KMS-11 (cell line): ENCODE measurements at regions not wholly inside any gene's neighbourhood (a gene's known extent, or its start where the extent isn't known, plus 50 kb on each side); places are given as distances from the start of the nearest gene placed in this dataset.

Experiments
- H2AFZ ChIP-seq: fragments of 200-600 bp; sonication (generic); 2 replicates; pipeline ENCODE4 v1.6.1; 2016; ENCODE audit warnings: antibody characterized with exemption, mixed run types, low read depth
- H3K27ac ChIP-seq: fragments of 200-600 bp; sonication (generic); 2 replicates; pipeline ENCODE4 v1.6.1; 2016; ENCODE audit warnings: mild to moderate bottlenecking, mixed run types
- H3K27me3 ChIP-seq: fragments of 200-600 bp; sonication (generic); 2 replicates; pipeline ENCODE4 v1.6.1; 2017; ENCODE audit warnings: mild to moderate bottlenecking, low read depth, mixed run types, moderate library complexity; ENCODE audit not compliant: insufficient read depth
- H3K36me3 ChIP-seq: fragments of 200-600 bp; sonication (generic); 2 replicates; pipeline ENCODE4 v1.6.1; 2017; ENCODE audit warnings: mild to moderate bottlenecking, mixed run types; ENCODE audit not compliant: insufficient read depth
- H3K4me1 ChIP-seq: fragments of 200-600 bp; sonication (generic); 2 replicates; pipeline ENCODE4 v1.6.1; 2016; ENCODE audit warnings: mild to moderate bottlenecking, low read depth, mixed run types; ENCODE audit not compliant: poor library complexity, severe bottlenecking
- H3K4me2 ChIP-seq: fragments of 200-600 bp; sonication (generic); 2 replicates; pipeline ENCODE4 v1.7.0; 2016; ENCODE audit warnings: mild to moderate bottlenecking, mixed run types
- H3K4me3 ChIP-seq: fragments of 200-600 bp; sonication (generic); IDR thresholded peaks from 2 replicates; pipeline ENCODE4 v1.6.1; 2017; ENCODE audit warnings: low read depth, low read length, mixed read lengths; ENCODE audit not compliant: insufficient read depth
- H3K79me2 ChIP-seq: fragments of 200-600 bp; sonication (generic); 2 replicates; pipeline ENCODE4 v1.6.1; 2016; ENCODE audit warnings: low read depth, mixed run types; ENCODE audit not compliant: insufficient read depth
- H3K9ac ChIP-seq: fragments of 200-600 bp; sonication (generic); 2 replicates; pipeline ENCODE4 v1.6.1; 2016; ENCODE audit warnings: mild to moderate bottlenecking, mixed run types
- H4K20me1 ChIP-seq: fragments of 200-600 bp; sonication (generic); 2 replicates; pipeline ENCODE4 v1.6.1; 2016; ENCODE audit warnings: mild to moderate bottlenecking, mixed run types; ENCODE audit not compliant: insufficient read depth
- CTCF ChIP-seq: fragments of 200-600 bp; sonication (generic); conservative IDR thresholded peaks from 2 replicates; pipeline ENCODE4 v1.6.1; 2017; ENCODE audit warnings: low read depth, mild to moderate bottlenecking, antibody characterized with exemption, low read length, moderate library complexity, mixed read lengths

GRCh38 chr2:186274936-186275575 is 211.0 kb upstream of the ZC3H15 start:
- H4K20me1 ChIP-seq = no peaks in the 10 kb centered on the region
- no peak overlapping the region for H2AFZ ChIP-seq
- no peaks in the 10 kb centered on the region for H3K27me3 ChIP-seq
- no peaks in the 10 kb centered on the region for H3K4me1 ChIP-seq
- no peak overlapping the region for H3K27ac ChIP-seq
- H3K4me3 ChIP-seq = no peak overlapping the region
- no peak overlapping the region for H3K9ac ChIP-seq
- no peaks in the 10 kb centered on the region for H3K36me3 ChIP-seq
- TF ChIP-seq CTCF = no peak
- H3K79me2 ChIP-seq = no peaks in the 10 kb centered on the region
- no peak overlapping the region for H3K4me2 ChIP-seq

GRCh38 chr2:186276909-186277308 is 209.2 kb upstream of the ZC3H15 start:
- no peaks in the 10 kb centered on the region for H3K4me1 ChIP-seq
- no peak overlapping the region for H3K4me2 ChIP-seq
- no peak for TF ChIP-seq CTCF
- H3K4me3 ChIP-seq = no peak overlapping the region
- H3K36me3 ChIP-seq = no peaks in the 10 kb centered on the region
- no peaks in the 10 kb centered on the region for H3K27me3 ChIP-seq
- H3K79me2 ChIP-seq = no peaks in the 10 kb centered on the region
- no peak overlapping the region for H3K9ac ChIP-seq
- no peak overlapping the region for H3K27ac ChIP-seq
- no peaks in the 10 kb centered on the region for H4K20me1 ChIP-seq
- no peak overlapping the region for H2AFZ ChIP-seq

DNA sequence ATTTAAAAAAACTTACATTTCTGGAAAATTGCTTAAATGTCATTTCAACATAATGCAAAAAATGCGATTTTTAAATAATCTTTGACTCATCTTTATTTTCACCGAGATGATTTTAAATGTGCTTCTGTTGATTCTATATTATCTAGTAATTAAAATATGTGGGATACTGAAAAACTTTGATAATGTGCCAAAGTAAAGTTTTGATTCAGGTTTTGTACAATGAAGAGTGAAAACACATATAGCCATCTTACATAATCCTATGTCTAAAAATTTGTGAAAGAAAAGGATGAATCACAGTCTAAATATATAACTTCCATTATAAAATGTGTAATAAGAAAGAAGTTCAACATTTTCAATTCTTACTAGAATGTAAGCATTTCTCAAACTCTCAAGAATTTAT is 204.3 kb upstream of the ZC3H15 start:
- Histone ChIP-seq H3K27me3 (no peaks in the 10 kb centered on the region), H3K36me3 (no peaks in the 10 kb centered on the region), H3K4me2 (no peak overlapping the region), H3K4me1 (no peaks in the 10 kb centered on the region), H3K27ac (no peak overlapping the region), H3K9ac (no peak overlapping the region), H4K20me1 (no peaks in the 10 kb centered on the region), H3K4me3 (no peak overlapping the region), H2AFZ (no peak overlapping the region), H3K79me2 (no peaks in the 10 kb centered on the region)
- TF ChIP-seq CTCF = no peak

- no peak overlapping the region for H3K4me3 ChIP-seq
- H4K20me1 ChIP-seq = no peaks in the 10 kb centered on the region
- H3K79me2 ChIP-seq = no peaks in the 10 kb centered on the region
- no peaks in the 10 kb centered on the region for H3K27me3 ChIP-seq
- H3K9ac ChIP-seq = no peak overlapping the region
- H3K27ac ChIP-seq = no peak overlapping the region
- H3K36me3 ChIP-seq = no peaks in the 10 kb centered on the region
- H3K4me1 ChIP-seq = peaks cover 4% of the 10 kb centered on the region
- H3K4me2 ChIP-seq = no peak overlapping the region
- no peak for TF ChIP-seq CTCF
- no peak overlapping the region for H2AFZ ChIP-seq
Measured at GRCh38 chr2:186294248-186294888, 191.7 kb upstream of the ZC3H15 start.
